Limb (tissue), 2 donors: ENCODE measurements at regions not wholly inside any gene's neighbourhood (a gene's known extent, or its start where the extent isn't known, plus 50 kb on each side); places are given as distances from the start of the nearest gene placed in this dataset.
"Not testable (repeated sequence)": the region's sequence is repeated elsewhere in the genome, so short reads cannot be mapped to it uniquely, and the experiment has no call there.

Source experiments
- DNase-seq, 2 donors: peaks; one replicate each; pipeline ENCODE4 v3.0.0-alpha.2; 2016; ENCODE audit errors: extremely low spot score in 2 of 2

GRCh38 chr3:80754969-80755368 lies 987.2 kb upstream of the ROBO1 start:
- no peak for DNase-seq

GRCh38 chr3:80753021-80753420 lies 985.2 kb upstream of the ROBO1 start:
- no peak for DNase-seq

GRCh38 chr3:80750637-80751036 lies 982.8 kb upstream of the ROBO1 start:
- DNase-seq, result no peak

- no peak for DNase-seq
These were observed 967.1 kb upstream of the ROBO1 start for GRCh38 chr3:80734920-80735319.

GRCh38 chr3:80734483-80734882 lies 966.7 kb upstream of the ROBO1 start:
- no peak for DNase-seq

GRCh38 chr3:80733522-80734176 lies 965.9 kb upstream of the ROBO1 start:
- no peak for DNase-seq

GRCh38 chr3:80727561-80727960 lies 959.8 kb upstream of the ROBO1 start:
- not testable (repeated sequence) for DNase-seq

GRCh38 chr3:80709597-80710322 lies 942.0 kb upstream of the ROBO1 start:
- DNase-seq, result not testable (repeated sequence)

- no peak for DNase-seq
These were observed 937.5 kb upstream of the ROBO1 start for GRCh38 chr3:80705290-80705689.

- no peak for DNase-seq
These were observed 933.6 kb upstream of the ROBO1 start for GRCh38 chr3:80701349-80701748.

- no peak for DNase-seq
These were observed 929.5 kb upstream of the ROBO1 start for GRCh38 chr3:80697291-80697690.

- no peak for DNase-seq
These were observed 928.5 kb upstream of the ROBO1 start for GRCh38 chr3:80696280-80696679.

GRCh38 chr3:80688814-80689213 lies 921.0 kb upstream of the ROBO1 start:
- DNase-seq, result peak in 1 of 2 donors; percentile 47

- DNase-seq, result no peak
These were observed 915.2 kb upstream of the ROBO1 start for GRCh38 chr3:80682951-80683350.

GRCh38 chr3:80682235-80682634 lies 914.4 kb upstream of the ROBO1 start:
- no peak for DNase-seq

- DNase-seq, result peak in 1 of 2 donors; percentile 6
These were observed 910.0 kb upstream of the ROBO1 start for GRCh38 chr3:80677796-80678195.

GRCh38 chr3:80676866-80677265 lies 909.1 kb upstream of the ROBO1 start:
- no peak for DNase-seq

- DNase-seq, result no peak
These were observed 908.5 kb upstream of the ROBO1 start for GRCh38 chr3:80676261-80676660.

GRCh38 chr3:80675790-80676189 lies 908.0 kb upstream of the ROBO1 start:
- no peak for DNase-seq

- no peak for DNase-seq
These were observed 900.9 kb upstream of the ROBO1 start for GRCh38 chr3:80668600-80669294.

GRCh38 chr3:80668100-80668499 lies 900.3 kb upstream of the ROBO1 start:
- DNase-seq, result no peak

GRCh38 chr3:80663426-80663825 lies 895.6 kb upstream of the ROBO1 start:
- DNase-seq, result no peak

- DNase-seq, result no peak
These were observed 887.4 kb upstream of the ROBO1 start for GRCh38 chr3:80655216-80655615.
